CD4-positive, alpha-beta T cell (primary cell): ENCODE measurements at regions not wholly inside any gene's neighbourhood (a gene's known extent, or its start where the extent isn't known, plus 50 kb on each side); places are given as distances from the start of the nearest gene placed in this dataset.

Experiments
- ATAC-seq: fragments of 200-7000 bp; cut with Tn5 transposase; one replicate; pipeline ENCODE4 v1.10.0; 2022; ENCODE audit warnings: mild to moderate bottlenecking; ENCODE audit not compliant: poor library complexity
- CTCF ChIA-PET: fragments of 350-600 bp; sonication (Branson Sonifier 250); formaldehyde crosslinking; loops from one replicate; lab custom pipeline; 2021; ENCODE audit warnings: antibody characterized with exemption, inconsistent platforms; lab: Charles Lee
- POLR2A ChIA-PET: fragments of 350-600 bp; sonication (Branson Sonifier 250); formaldehyde crosslinking; loops from one replicate; lab custom pipeline; 2021; ENCODE audit warnings: antibody characterized with exemption, inconsistent platforms; lab: Charles Lee
- DNase-seq, 14 experiments: peaks; one replicate each; pipeline ENCODE4 v3.0.0-alpha.2; 2013 to 2020; ENCODE audit warnings: mixed read lengths in 2 of 14
- H3K27ac ChIP-seq, 2 donors: one replicate each; pipeline versions ENCODE4 v1.5.1 to v1.7.0; 2013; ENCODE audit warnings: low read length in 2 of 2, low read depth in 1 of 2, mild to moderate bottlenecking in 1 of 2
- H3K27me3 ChIP-seq, 2 experiments: 1 replicate in 1 of 2; 2 replicates in 1 of 2; pipeline versions ENCODE4 v1.6.1 to v1.7.0; 2013; ENCODE audit warnings: low read length in 2 of 2, control low read depth in 1 of 2, mild to moderate bottlenecking in 1 of 2, moderate library complexity in 1 of 2; ENCODE audit not compliant: insufficient read depth in 2 of 2, control insufficient read depth in 1 of 2
- H3K36me3 ChIP-seq: one replicate; pipeline ENCODE4 v1.6.1; 2013; ENCODE audit warnings: low read length, control low read depth; ENCODE audit not compliant: insufficient read depth
- H3K4me1 ChIP-seq: one replicate; pipeline ENCODE4 v1.6.1; 2013; ENCODE audit warnings: low read length, control low read depth; ENCODE audit not compliant: insufficient read depth
- H3K4me3 ChIP-seq: one replicate; pipeline ENCODE4 v1.5.1; 2013; ENCODE audit warnings: mild to moderate bottlenecking, low read length, moderate library complexity
- H3K9me3 ChIP-seq, 2 experiments: 1 replicate in 1 of 2; 2 replicates in 1 of 2; pipeline versions ENCODE4 v1.6.1 to v1.7.0; 2013; ENCODE audit warnings: low read length in 2 of 2, mild to moderate bottlenecking in 2 of 2, control low read depth in 1 of 2, moderate library complexity in 1 of 2; ENCODE audit not compliant: control insufficient read depth in 1 of 2, insufficient read depth in 1 of 2
- H3K27ac Mint-ChIP-seq: one replicate; pipeline ENCODE4 v1.8.0; 2020; ENCODE audit warnings: mixed read lengths
- H3K27me3 Mint-ChIP-seq: one replicate; pipeline ENCODE4 v1.8.0; 2021; ENCODE audit warnings: mixed read lengths
- H3K36me3 Mint-ChIP-seq: one replicate; pipeline ENCODE4 v1.8.0; 2021; ENCODE audit warnings: low read depth, mixed read lengths
- H3K4me1 Mint-ChIP-seq: one replicate; pipeline ENCODE4 v1.8.0; 2021; ENCODE audit warnings: low read depth, mixed read lengths
- H3K4me3 Mint-ChIP-seq: one replicate; pipeline ENCODE4 v1.8.0; 2020; ENCODE audit warnings: mild to moderate bottlenecking, mixed read lengths
- H3K9me3 Mint-ChIP-seq: one replicate; pipeline ENCODE4 v1.8.0; 2020; ENCODE audit warnings: mixed read lengths
- CTCF ChIP-seq: fragments of 200-600 bp; IDR thresholded peaks from one replicate; pipeline ENCODE4 v1.8.0; 2022; ENCODE audit warnings: antibody characterized with exemption, mild to moderate bottlenecking
- intact Hi-C, 2 experiments: fragments of 100-400 bp; cut with DNase I in 1 of 2; cut with micrococcal nuclease in 1 of 2; formaldehyde crosslinking; loops; one replicate each; pipeline versions ENCODE4 v1.15.1 to v1.9.0; 2023 to 2025; cut with DNase I, micrococcal nuclease

- TF ChIP-seq CTCF = no peak
- Mint-ChIP-seq H3K4me3 (no peak overlapping the region), H3K27ac (no peak overlapping the region), H3K27me3 (no peaks in the 10 kb centered on the region), H3K4me1 (no peaks in the 10 kb centered on the region), H3K36me3 (no peaks in the 10 kb centered on the region), H3K9me3 (peaks cover 13% of the 10 kb centered on the region)
- no peaks in the 10 kb centered on the region for H3K36me3 ChIP-seq
- H3K4me3 ChIP-seq = no peak overlapping the region
- POLR2A ChIA-PET = no interaction called here
- H3K9me3 ChIP-seq = no peaks in the 10 kb centered on the region
- intact Hi-C loops = no loop called here
- CTCF ChIA-PET = no interaction called here
- no peak for DNase-seq
- ATAC-seq = no peak
- H3K27ac ChIP-seq = no peak overlapping the region
- H3K27me3 ChIP-seq = no peaks in the 10 kb centered on the region
- no peaks in the 10 kb centered on the region for H3K4me1 ChIP-seq
These were observed 537.6 kb upstream of the CDH2 start for GRCh38 chr18:28714498-28714897.

DNA sequence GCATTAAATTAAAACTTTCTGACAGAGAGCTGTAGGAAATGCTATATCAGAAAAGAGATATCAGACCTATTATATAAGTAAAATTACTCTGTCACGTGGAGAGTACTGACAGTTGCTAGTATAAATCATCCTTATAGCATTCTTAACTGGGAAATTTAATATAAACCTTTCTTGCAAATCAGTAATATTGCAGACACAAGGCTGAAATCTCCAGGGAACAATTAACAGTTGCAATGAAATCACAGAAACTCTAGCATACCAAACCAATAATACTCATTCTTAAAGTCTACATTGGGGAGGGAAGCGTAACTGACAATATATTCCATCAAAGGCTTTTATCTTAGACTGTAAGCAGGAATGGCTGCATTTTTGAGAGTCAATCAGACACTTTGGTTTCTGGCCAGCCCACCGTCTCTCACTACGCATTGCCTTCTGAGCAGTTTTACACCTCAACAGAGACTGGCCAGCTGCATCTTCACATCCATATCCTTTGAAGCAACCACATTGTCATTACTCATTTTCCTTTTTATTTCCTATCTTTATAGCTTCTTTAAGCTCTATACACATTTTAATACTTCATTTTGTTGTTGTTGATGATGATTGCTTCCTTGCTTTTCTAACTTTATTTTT lies 536.0 kb upstream of the CDH2 start:
- Mint-ChIP-seq H3K4me3 (no peak overlapping the region), H3K27ac (no peak overlapping the region), H3K36me3 (no peaks in the 10 kb centered on the region), H3K4me1 (no peaks in the 10 kb centered on the region), H3K27me3 (no peaks in the 10 kb centered on the region), H3K9me3 (peaks cover 9% of the 10 kb centered on the region)
- no peaks in the 10 kb centered on the region for H3K9me3 ChIP-seq
- H3K36me3 ChIP-seq = no peaks in the 10 kb centered on the region
- no peak for DNase-seq
- TF ChIP-seq CTCF = no peak
- no peaks in the 10 kb centered on the region for H3K4me1 ChIP-seq
- H3K27me3 ChIP-seq = no peaks in the 10 kb centered on the region
- intact Hi-C loops = no loop called here
- no peak for ATAC-seq
- no peak overlapping the region for H3K27ac ChIP-seq
- CTCF ChIA-PET = no interaction called here
- no peak overlapping the region for H3K4me3 ChIP-seq
- POLR2A ChIA-PET = no interaction called here

GRCh38 chr18:28712172-28712571 lies 535.2 kb upstream of the CDH2 start:
- Mint-ChIP-seq H3K9me3 (peaks cover 7% of the 10 kb centered on the region), H3K4me1 (no peaks in the 10 kb centered on the region), H3K36me3 (no peaks in the 10 kb centered on the region), H3K27ac (no peak overlapping the region), H3K27me3 (no peaks in the 10 kb centered on the region), H3K4me3 (no peak overlapping the region)
- TF ChIP-seq CTCF = no peak
- no peak for DNase-seq
- Histone ChIP-seq H3K27ac (no peak overlapping the region), H3K36me3 (no peaks in the 10 kb centered on the region), H3K27me3 (no peaks in the 10 kb centered on the region), H3K4me1 (no peaks in the 10 kb centered on the region), H3K9me3 (no peaks in the 10 kb centered on the region), H3K4me3 (no peak overlapping the region)
- CTCF ChIA-PET = no interaction called here
- no peak for ATAC-seq
- POLR2A ChIA-PET = no interaction called here
- intact Hi-C loops = no loop called here
